SK-N-MC (cell line): ENCODE measurements at regions not wholly inside any gene's neighbourhood (a gene's known extent, or its start where the extent isn't known, plus 50 kb on each side); places are given as distances from the start of the nearest gene placed in this dataset.

Experiments
- EZH2 ChIP-seq: fragments of 200-600 bp; sonication (generic); IDR thresholded peaks from one replicate; pipeline ENCODE4 v1.6.1; 2017; ENCODE audit warnings: antibody characterized with exemption
- FOXP2 ChIP-seq: optimal IDR thresholded peaks from 2 replicates; pipeline ENCODE3; 2011; ENCODE audit warnings: mild to moderate bottlenecking, moderate library complexity; ENCODE audit not compliant: insufficient read depth; ENCODE audit errors: extremely low read length, control extremely low read depth

DNA sequence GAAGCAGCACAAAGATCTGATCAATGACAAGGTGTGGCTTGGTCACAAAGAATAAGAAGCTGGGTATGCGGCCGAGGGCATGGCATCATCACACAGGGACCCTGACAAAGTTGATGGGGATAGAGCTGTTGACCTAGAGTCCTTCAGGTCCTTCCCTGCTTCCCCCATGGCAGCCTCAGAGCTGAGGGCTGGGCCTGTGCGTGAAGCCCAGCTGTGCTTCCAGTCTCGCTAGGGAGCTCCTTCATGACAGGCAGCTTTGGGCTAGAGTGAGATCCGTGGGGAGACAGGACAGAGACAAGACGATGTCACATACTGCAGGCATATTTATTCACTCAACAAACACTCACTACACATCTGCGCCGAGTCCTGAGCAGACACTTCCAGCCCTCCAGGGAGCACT, 56.4 kb upstream of the NEURL1B start:
- TF ChIP-seq FOXP2 (no peak), EZH2 (no peak)
